ENCODE measurements at regions not wholly inside any gene's neighbourhood (a gene's known extent, or its start where the extent isn't known, plus 50 kb on each side); places are given as distances from the start of the nearest gene placed in this dataset.

DNA sequence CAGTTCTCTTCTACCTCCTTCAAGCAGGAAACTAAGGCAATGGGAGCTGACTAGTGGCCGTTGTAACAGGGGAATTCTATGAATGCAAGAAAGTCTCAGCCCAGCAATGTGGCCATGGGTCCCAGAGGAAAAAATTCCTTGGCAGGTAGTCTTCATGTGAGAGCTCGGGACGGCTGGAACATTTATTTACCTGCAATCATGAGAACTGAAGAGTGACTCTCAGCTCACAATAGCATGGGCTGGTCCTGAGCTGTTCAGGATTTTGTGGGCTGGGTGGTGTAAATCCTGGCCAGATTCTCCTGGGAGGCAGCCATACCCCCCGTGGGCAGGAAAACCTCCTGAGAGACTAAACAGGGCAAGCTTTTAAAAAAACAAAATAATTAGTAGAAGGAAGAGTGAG, 330.3 kb upstream of the CTNNB1 start:
- ChIA-PET POLR2A (ENCODE audit: low non-redundant PET) (no interaction called here), CTCF (no interaction called here)
- TF ChIP-seq, protein P1, sequence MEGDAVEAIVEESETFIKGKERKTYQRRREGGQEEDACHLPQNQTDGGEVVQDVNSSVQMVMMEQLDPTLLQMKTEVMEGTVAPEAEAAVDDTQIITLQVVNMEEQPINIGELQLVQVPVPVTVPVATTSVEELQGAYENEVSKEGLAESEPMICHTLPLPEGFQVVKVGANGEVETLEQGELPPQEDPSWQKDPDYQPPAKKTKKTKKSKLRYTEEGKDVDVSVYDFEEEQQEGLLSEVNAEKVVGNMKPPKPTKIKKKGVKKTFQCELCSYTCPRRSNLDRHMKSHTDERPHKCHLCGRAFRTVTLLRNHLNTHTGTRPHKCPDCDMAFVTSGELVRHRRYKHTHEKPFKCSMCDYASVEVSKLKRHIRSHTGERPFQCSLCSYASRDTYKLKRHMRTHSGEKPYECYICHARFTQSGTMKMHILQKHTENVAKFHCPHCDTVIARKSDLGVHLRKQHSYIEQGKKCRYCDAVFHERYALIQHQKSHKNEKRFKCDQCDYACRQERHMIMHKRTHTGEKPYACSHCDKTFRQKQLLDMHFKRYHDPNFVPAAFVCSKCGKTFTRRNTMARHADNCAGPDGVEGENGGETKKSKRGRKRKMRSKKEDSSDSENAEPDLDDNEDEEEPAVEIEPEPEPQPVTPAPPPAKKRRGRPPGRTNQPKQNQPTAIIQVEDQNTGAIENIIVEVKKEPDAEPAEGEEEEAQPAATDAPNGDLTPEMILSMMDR (conservative IDR thresholded peaks at IDR 0.05; ENCODE audit: low read depth): no peak
- H3K27ac ChIP-seq: no peak overlapping the region
- DNase-seq (ENCODE audit: low spot score): no peak

DNA sequence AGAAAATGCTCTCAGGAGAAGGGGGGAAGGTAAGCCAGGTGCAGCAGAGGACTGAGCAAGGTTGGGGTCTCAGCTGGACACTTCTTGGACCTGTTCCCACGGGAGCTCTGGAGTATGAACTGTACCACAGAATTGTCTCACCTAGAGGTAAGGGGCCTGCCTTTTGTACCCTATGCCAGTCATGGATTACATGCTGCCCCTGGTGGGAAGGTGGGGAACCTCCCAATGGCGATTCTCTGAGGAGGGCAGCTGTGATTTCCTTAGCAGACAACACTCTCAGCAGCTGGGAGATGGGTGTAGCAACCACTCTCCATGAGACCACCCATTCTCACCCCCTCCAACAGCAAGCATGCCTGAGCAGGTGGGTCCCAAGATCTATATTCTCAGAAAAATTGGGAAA, 329.4 kb upstream of the CTNNB1 start:
- POLR2A ChIA-PET (ENCODE audit: low non-redundant PET): no interaction called here
- DNase-seq (ENCODE audit: low spot score): no peak
- CTCF ChIA-PET: interaction anchor here (0.6 kb wide), 1 partner anchor 30 kb away, joined by 3 read pairs; no protein-coding TSS in a partner anchor
- no peak overlapping the region for H3K27ac ChIP-seq
- TF ChIP-seq, protein P1 (conservative IDR thresholded peaks at IDR 0.05; ENCODE audit: low read depth): no peak

DNA sequence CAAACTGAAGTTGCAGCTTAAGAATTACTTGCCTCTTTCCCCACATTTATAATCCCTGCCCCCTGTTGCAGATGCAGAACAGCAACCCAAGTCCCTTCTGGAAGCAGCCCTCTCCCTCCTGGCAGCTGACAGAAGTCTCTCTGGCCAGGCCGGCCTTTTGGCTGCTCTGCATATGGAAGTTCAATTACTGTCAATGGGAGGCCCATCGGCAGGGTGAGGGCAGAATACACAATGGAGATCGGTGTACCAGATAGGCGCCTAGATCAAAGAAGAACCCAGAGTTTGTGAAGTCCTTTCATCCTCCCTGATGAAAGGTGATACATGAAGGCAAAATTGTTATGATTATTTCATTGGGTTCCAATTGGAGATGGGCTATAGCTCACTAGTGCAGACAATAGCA, 327.9 kb upstream of the CTNNB1 start:
- no peak for DNase-seq (ENCODE audit: low spot score)
- H3K27ac ChIP-seq: no peak overlapping the region
- POLR2A ChIA-PET (ENCODE audit: low non-redundant PET): no interaction called here
- CTCF ChIA-PET: interaction anchor here (0.6 kb wide), 1 partner anchor 282 kb away, joined by 3 read pairs; no protein-coding TSS in a partner anchor
- TF ChIP-seq, protein P1 (conservative IDR thresholded peaks at IDR 0.05; ENCODE audit: low read depth): no peak

DNA sequence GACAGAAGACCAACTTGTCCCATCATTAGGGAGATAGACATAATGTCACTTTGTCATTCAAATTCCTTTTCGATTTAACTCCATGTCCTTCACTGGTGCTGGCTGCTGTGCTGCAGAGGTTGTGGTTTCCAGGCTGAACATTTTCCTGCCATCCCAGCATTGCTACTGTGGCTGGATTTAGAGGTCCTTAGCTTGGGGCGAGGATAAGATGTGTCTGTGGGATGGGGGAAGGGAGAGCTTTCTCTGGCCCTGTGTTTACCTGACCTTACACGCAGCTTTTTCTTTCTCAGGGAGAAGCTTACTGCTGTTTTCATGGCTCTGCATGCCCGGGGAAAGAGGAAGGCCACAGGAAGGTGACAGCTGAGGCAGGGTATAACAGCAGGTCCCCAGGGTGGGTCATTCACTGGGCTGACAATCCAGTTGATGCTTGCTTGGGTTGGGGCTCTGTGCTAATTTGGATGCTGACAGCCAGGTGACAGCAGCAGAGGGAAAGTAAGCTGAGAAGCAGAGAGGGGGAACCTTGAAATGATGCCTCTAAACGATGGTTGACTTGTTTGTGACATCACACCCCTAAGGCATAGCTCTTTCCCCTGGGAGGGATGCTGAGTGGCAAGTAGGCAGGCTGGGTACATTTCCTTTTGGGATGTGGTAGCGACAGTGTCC, 326.9 kb upstream of the CTNNB1 start:
- no peak for DNase-seq (ENCODE audit: low spot score)
- ChIA-PET CTCF (interaction anchor here (0.6 to 1.0 kb wide), 3 partner anchors 208 to 844 kb away, joined by 3 read pairs; no protein-coding TSS in a partner anchor), POLR2A (ENCODE audit: low non-redundant PET) (no interaction called here)
- H3K27ac ChIP-seq: no peak overlapping the region
- TF ChIP-seq, protein P1 (conservative IDR thresholded peaks at IDR 0.05; ENCODE audit: low read depth): no peak

DNA sequence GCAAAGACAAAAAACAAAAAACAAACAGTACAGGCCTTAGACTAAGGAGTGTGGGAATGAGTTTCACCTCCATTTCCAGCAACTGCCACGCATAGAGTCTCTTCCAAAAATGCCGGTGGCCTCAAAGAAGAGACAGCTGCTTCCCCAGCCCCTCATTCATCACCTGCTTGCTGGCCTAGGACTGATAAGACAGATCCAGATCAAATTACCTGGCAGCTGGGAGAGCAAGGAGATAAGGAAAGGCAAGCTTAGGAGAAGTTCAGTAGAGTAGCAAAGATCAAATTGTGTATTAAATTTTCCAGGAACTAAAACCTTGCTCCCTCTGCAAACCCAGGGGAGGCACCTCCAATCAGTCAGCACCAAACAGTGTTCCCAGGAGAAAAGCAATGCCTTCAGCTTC, 325.8 kb upstream of the CTNNB1 start:
- POLR2A ChIA-PET (ENCODE audit: low non-redundant PET): no interaction called here

DNA sequence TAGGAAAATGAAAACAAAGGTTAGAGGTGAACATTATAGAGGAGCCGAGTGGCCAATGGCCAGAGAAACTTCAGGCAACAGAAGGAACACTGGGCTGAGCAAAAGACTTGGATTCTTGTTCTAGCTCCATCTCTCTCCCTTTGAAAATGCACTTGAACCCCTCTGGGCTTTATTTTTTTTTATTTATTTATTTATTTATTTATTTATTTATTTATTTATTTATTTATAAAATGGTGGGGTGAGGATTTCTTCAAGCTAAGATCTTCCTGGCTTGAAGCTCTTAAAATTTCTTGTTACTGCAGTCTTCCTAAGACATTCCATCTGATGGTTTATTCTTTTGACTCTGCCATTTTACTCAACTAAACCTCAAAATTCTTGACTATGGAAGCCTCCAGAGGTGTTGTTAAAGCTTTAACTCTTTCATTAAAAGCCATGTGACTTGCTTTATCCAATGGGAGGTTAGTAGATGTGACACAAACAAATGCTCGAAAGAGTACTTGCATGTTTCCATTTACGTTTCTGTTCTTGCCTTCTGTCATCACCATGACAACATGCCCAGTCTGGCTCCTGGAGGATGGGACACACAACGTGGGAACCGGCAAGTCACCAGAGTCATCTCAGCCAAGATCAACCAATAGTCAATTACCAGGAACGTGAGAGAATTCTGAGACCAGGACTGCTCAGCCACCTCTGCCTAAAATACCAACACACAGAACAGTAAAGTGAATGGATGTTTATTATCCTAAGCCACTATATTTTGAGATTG, 325.2 kb upstream of the CTNNB1 start:
- ChIA-PET CTCF (no interaction called here), POLR2A (ENCODE audit: low non-redundant PET) (no interaction called here)
- no peak for DNase-seq (ENCODE audit: low spot score)
- TF ChIP-seq, protein P1 (conservative IDR thresholded peaks at IDR 0.05; ENCODE audit: low read depth): no peak
- no peak overlapping the region for H3K27ac ChIP-seq

More for the DNA sequence above, 325.8 kb upstream of the CTNNB1 start:
- TF ChIP-seq, protein P1 (conservative IDR thresholded peaks at IDR 0.05; ENCODE audit: low read depth): no peak
- H3K27ac ChIP-seq: no peak overlapping the region
- no peak for DNase-seq (ENCODE audit: low spot score)
- CTCF ChIA-PET: no interaction called here
